Putamen (tissue), 1 donor: ENCODE measurements at regions not wholly inside any gene's neighbourhood (a gene's known extent, or its start where the extent isn't known, plus 50 kb on each side); places are given as distances from the start of the nearest gene placed in this dataset.
"Not testable (repeated sequence)": the region's sequence is repeated elsewhere in the genome, so short reads cannot be mapped to it uniquely, and the experiment has no call there.

Source experiments
- DNase-seq: peaks from one replicate; pipeline ENCODE4 v3.0.0-alpha.2; 2016; ENCODE audit warnings: low spot score

GRCh38 chr7:131674131-131674530, 117.7 kb upstream of the PODXL start:
- DNase-seq = no peak

GRCh38 chr7:131673576-131673975, 117.1 kb upstream of the PODXL start:
- no peak for DNase-seq

GRCh38 chr7:131670406-131670805, 114.0 kb upstream of the PODXL start:
- DNase-seq = no peak

GRCh38 chr7:131667699-131668098, 111.3 kb upstream of the PODXL start:
- DNase-seq = no peak

- DNase-seq = no peak
Measured at GRCh38 chr7:131665021-131665420, 108.6 kb upstream of the PODXL start.

- DNase-seq = no peak
Measured at GRCh38 chr7:131664570-131664969, 108.1 kb upstream of the PODXL start.

- not testable (repeated sequence) for DNase-seq
Measured at GRCh38 chr7:131662301-131662873, 106.0 kb upstream of the PODXL start.

GRCh38 chr7:131657881-131658280, 101.5 kb upstream of the PODXL start:
- no peak for DNase-seq

GRCh38 chr7:131656980-131657723, 100.7 kb upstream of the PODXL start:
- DNase-seq = no peak

GRCh38 chr7:131655866-131656265, 99.4 kb upstream of the PODXL start:
- no peak for DNase-seq

GRCh38 chr7:131655447-131655846, 99.0 kb upstream of the PODXL start:
- DNase-seq = no peak

- DNase-seq = peak; percentile 48
Measured at GRCh38 chr7:131654668-131655326, 98.4 kb upstream of the PODXL start.

- no peak for DNase-seq
Measured at GRCh38 chr7:131654249-131654558, 97.8 kb upstream of the PODXL start.

- no peak for DNase-seq
Measured at GRCh38 chr7:131653418-131654248, 97.2 kb upstream of the PODXL start.

GRCh38 chr7:131652934-131653333, 96.5 kb upstream of the PODXL start:
- DNase-seq = no peak

GRCh38 chr7:131652194-131652593, 95.8 kb upstream of the PODXL start:
- DNase-seq = no peak

- DNase-seq = no peak
Measured at GRCh38 chr7:131649879-131650278, 93.5 kb upstream of the PODXL start.

GRCh38 chr7:131649003-131649541, 92.6 kb upstream of the PODXL start:
- DNase-seq = no peak

- no peak for DNase-seq
Measured at GRCh38 chr7:131648491-131648890, 92.1 kb upstream of the PODXL start.

- no peak for DNase-seq
Measured at GRCh38 chr7:131646203-131646602, 89.8 kb upstream of the PODXL start.

GRCh38 chr7:131642429-131642828, 86.0 kb upstream of the PODXL start:
- no peak for DNase-seq

GRCh38 chr7:131640686-131641085, 84.3 kb upstream of the PODXL start:
- DNase-seq = no peak
